Fibroblast of the aortic adventitia (primary cell): ENCODE measurements at regions not wholly inside any gene's neighbourhood (a gene's known extent, or its start where the extent isn't known, plus 50 kb on each side); places are given as distances from the start of the nearest gene placed in this dataset.

Source experiments
- DNase-seq: peaks from one replicate; pipeline ENCODE4 v3.0.0-alpha.2; 2010; ENCODE audit warnings: low read depth
- H3K4me3 ChIP-seq: 2 replicates; pipeline ENCODE4 v1.5.1; 2011; ENCODE audit warnings: low read depth, mild to moderate bottlenecking, control low read depth, low read length, moderate library complexity
- TF ChIP-seq, protein P1 (sequence below): IDR thresholded peaks from 2 replicates; pipeline ENCODE4 v1.5.1; 2011; ENCODE audit warnings: mild to moderate bottlenecking, low read length, control low read depth, inconsistent platforms; ENCODE audit not compliant: insufficient read depth

GRCh38 chr11:79544361-79544760 lies 103.5 kb upstream of the TENM4 start:
- H3K4me3 ChIP-seq: no peak overlapping the region
- DNase-seq: no peak
- TF ChIP-seq, protein P1, sequence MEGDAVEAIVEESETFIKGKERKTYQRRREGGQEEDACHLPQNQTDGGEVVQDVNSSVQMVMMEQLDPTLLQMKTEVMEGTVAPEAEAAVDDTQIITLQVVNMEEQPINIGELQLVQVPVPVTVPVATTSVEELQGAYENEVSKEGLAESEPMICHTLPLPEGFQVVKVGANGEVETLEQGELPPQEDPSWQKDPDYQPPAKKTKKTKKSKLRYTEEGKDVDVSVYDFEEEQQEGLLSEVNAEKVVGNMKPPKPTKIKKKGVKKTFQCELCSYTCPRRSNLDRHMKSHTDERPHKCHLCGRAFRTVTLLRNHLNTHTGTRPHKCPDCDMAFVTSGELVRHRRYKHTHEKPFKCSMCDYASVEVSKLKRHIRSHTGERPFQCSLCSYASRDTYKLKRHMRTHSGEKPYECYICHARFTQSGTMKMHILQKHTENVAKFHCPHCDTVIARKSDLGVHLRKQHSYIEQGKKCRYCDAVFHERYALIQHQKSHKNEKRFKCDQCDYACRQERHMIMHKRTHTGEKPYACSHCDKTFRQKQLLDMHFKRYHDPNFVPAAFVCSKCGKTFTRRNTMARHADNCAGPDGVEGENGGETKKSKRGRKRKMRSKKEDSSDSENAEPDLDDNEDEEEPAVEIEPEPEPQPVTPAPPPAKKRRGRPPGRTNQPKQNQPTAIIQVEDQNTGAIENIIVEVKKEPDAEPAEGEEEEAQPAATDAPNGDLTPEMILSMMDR: no peak

- no peak overlapping the region for H3K4me3 ChIP-seq
- DNase-seq: no peak
- TF ChIP-seq, protein P1: no peak
These were observed 102.3 kb upstream of the TENM4 start for GRCh38 chr11:79543101-79543500.

DNA sequence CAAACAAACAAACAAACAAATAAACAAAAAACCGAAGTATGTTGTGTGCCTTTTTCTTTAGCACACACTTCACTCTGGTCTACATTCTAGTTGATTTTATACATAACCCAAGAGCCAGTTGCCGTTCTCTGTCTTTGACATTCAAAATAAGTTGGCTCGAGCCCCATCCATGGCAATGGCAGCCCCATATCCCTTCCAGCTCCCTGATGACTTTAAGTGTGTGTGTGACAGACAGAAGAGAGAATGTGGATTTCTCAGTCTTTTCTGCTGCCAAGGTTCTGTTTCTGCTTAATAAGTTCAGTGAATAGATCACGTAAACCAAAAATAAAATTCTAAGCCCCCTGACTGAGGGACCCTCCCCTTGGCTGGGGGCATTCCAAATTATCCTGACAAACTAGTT lies 100.6 kb upstream of the TENM4 start:
- no peak for DNase-seq

DNA sequence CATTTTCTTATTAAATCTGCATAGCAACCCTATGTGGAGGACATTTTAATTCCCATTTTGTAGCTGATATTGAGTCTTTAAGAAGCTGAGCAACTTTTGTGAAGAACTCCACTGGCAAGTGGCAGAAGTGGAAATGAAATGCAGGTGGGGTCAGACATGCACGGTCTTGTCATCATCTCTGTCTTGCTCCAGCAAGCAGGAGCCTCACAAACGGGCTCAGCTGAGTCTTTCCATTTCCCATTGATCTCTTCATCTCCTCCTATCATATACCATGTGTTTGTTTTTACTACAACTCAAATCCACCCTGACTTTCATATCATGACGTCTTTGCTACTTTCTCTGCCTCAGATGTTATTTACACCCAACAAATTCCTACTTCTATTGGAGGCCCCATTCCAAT lies 97.9 kb upstream of the TENM4 start:
- TF ChIP-seq, protein P1: no peak
- H3K4me3 ChIP-seq: no peak overlapping the region

More for the DNA sequence above, 100.6 kb upstream of the TENM4 start:
- TF ChIP-seq, protein P1: no peak
- H3K4me3 ChIP-seq: no peak overlapping the region

DNA sequence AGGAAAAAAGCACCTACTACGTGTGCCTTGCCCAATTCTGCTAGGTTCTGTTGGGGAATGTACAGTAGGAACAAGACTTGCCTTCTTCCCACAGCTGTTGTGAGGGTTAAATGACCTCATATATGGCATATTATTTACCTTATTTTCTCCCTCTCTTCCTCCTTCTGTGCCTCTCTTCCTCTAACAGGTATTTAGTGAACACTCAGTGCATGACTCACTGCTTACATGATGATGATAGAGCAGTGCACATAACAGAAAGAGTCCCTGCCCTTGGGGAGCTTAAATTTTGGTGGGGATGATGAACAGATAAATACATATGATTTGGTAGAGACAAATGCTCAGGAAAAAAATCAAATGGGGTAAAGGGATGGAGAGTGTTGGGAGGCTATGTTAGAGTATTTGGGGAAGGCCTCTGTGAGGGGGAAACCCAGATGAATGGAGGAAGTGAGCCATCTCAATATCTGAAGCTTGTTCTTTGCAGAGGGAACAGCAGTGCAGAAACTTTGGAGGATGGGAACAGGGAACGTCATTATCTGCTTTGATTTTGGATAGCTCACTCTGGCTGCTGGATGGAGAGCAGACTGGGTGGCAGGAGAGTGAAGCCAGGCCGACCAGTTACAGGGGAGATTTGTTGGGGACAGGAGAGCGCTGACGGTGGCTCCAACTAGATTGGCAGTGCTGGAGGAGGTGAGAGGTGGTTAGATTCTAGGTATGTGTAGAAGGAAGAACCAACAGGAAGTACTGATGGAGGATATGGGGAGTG lies 95.5 kb upstream of the TENM4 start:
- TF ChIP-seq, protein P1: no peak
- DNase-seq: no peak
- no peak overlapping the region for H3K4me3 ChIP-seq

More for the DNA sequence above, 97.9 kb upstream of the TENM4 start:
- DNase-seq: no peak

DNA sequence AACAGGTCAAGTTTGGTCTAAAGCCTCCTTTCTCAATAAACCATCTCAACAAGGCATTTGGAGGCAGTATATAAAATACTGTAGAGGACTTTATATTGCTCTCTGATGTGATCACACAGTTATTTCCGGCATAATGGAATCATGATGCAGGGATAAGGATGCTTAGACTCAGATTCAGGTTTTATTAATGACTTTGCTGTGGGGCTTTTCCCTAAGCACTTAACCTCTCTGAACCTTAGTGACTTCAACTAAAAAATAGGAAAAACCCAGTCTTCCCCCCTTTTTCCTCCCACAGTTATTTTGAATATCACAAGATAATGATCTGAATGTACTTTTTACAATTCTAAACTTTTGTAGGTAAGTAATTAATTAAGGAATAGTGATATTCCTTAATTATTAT lies 94.8 kb upstream of the TENM4 start:
- DNase-seq: no peak
- TF ChIP-seq, protein P1: no peak
- no peak overlapping the region for H3K4me3 ChIP-seq

GRCh38 chr11:79525257-79525656 lies 84.4 kb upstream of the TENM4 start:
- TF ChIP-seq, protein P1: no peak

More at GRCh38 chr11:79525257-79525656, 84.4 kb upstream of the TENM4 start:
- DNase-seq: no peak
- no peak overlapping the region for H3K4me3 ChIP-seq
